Cardiac fibroblast (primary cell): ENCODE measurements at regions not wholly inside any gene's neighbourhood (a gene's known extent, or its start where the extent isn't known, plus 50 kb on each side); places are given as distances from the start of the nearest gene placed in this dataset.

ENCODE experiments used
- DNase-seq, 2 donors: peaks; one replicate each; pipeline versions ENCODE4 v3.0.0 to v3.0.0-alpha.2; 2010; ENCODE audit warnings: low read depth in 2 of 2
- H3K4me3 ChIP-seq, 2 donors: replicated peaks in 1 of 2; 1 replicate in 1 of 2; 2 replicates in 1 of 2; pipeline ENCODE4 v1.5.1; 2011; ENCODE audit warnings: low read depth in 2 of 2, low read length in 2 of 2, mild to moderate bottlenecking in 2 of 2, moderate library complexity in 1 of 2
- CTCF ChIP-seq: IDR thresholded peaks from one replicate; pipeline ENCODE4 v1.5.1; 2011; ENCODE audit warnings: low read depth, mild to moderate bottlenecking, low read length, inconsistent platforms

GRCh38 chr10:21265622-21266021 is 259.9 kb downstream of the SKIDA1 start:
- DNase-seq = peak; percentile 54 to 79

GRCh38 chr10:21264271-21264670 is 261.2 kb downstream of the SKIDA1 start:
- TF ChIP-seq CTCF = no peak
- no peak overlapping the region for H3K4me3 ChIP-seq
- DNase-seq = no peak

More at GRCh38 chr10:21265622-21266021, 259.9 kb downstream of the SKIDA1 start:
- H3K4me3 ChIP-seq = no peak overlapping the region
- TF ChIP-seq CTCF = no peak

- no peak for DNase-seq
- H3K4me3 ChIP-seq = no peak overlapping the region
- TF ChIP-seq CTCF = no peak
These were observed 261.6 kb downstream of the SKIDA1 start for GRCh38 chr10:21263839-21264238.

GRCh38 chr10:21263263-21263803 is 262.1 kb downstream of the SKIDA1 start:
- no peak overlapping the region for H3K4me3 ChIP-seq
- no peak for TF ChIP-seq CTCF
- DNase-seq = no peak

GRCh38 chr10:21261842-21262294 is 263.6 kb downstream of the SKIDA1 start:
- no peak for DNase-seq
- TF ChIP-seq CTCF = no peak
- H3K4me3 ChIP-seq = no peak overlapping the region

- H3K4me3 ChIP-seq = no peak overlapping the region
- peak; percentile 35 to 46 for DNase-seq
- no peak for TF ChIP-seq CTCF
These were observed 264.9 kb downstream of the SKIDA1 start for GRCh38 chr10:21260506-21261149.
